GM03348 (cell line): ENCODE measurements at regions not wholly inside any gene's neighbourhood (a gene's known extent, or its start where the extent isn't known, plus 50 kb on each side); places are given as distances from the start of the nearest gene placed in this dataset.

Source experiments
- DNase-seq: peaks from one replicate; pipeline ENCODE4 v3.0.0; 2012; ENCODE audit warnings: low spot score

DNA sequence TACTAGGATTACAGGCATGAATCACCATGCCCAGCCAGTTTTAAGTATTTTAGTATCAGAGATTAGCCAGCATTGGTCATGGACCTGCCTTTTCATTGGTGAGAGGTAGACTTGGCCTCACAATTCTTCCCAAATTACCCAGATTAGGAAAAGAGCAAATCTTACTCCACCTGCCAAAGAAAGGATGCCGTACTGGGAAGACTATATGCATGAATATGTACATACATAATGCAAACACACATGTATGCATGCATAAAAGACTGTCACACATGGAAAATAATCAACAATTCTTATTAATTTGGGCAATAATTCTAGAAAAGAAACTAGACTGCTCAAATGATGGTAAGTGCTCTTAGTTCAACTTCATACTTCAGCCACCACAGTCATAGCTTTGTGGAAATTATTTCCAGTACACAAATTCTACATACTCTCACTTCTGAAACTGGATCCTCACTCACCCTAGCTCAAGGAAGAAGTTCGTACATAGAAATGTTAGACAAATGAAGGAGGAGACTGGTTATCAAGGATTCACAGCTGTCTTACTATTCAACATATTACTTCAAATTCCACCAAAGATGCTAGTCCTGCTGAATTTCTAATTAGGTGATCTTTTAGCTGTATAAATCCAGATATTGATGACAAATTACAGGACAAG, 73.7 kb downstream of the MINAR2 start:
- no peak for DNase-seq

DNA sequence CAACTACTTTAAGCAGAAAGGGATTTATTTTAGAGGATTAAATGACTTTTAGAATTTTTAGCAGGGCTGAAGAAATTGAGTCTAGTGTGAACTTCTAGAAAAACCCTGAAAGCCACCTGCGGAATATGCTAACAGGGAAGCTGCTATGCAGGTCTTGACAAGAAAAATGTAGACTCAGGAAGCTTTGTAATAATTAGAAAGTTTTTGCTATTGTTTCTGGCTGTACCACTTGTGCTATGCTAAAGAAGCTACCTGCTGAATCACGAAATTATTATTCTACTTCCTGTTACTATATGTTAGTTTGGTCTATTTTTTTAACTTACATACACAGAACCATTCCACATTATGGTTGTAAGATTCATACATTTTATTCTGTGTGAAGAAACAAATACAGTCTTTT, 74.0 kb upstream of the CHSY3 start:
- no peak for DNase-seq

DNA sequence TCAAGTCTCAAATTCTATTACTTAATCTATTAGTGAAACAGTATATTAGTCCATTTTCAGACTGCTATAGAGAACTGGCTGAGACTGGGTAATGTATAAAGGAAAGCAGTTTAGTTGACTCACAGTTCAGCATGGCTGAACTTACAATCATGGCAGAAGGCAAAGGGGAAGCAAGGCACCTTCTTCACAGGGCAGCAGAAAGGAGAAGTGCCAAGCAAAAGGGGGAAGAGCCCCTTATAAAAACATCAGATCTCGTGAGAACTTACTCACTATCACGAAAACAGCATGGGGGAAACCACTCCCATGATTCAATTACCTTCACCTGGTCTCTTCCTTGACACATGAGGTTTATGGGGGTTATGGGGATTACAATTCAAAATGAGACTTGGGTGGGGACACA, 67.9 kb upstream of the CHSY3 start:
- DNase-seq: no peak

DNA sequence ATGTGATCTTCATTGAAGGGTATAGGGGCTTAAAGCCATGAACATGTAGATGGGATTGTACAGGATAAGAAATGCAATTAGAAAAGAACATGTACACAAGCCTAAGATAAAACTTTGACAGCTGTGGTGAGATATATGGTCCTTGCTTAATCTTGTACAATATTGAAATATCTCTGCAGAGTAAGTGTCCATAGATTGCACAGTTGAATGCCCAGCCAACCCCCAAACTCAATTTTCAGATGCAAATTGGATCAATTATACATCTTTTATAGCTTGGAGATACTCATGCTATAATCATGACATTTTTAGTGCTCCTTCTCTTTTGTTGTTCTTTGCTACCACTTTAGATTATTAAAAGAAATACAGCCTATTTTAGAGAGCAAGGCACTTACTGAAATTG, 59.5 kb upstream of the CHSY3 start:
- DNase-seq: no peak

GRCh38 chr5:129852747-129853352, 51.4 kb upstream of the CHSY3 start:
- peak; percentile 67 for DNase-seq

- no peak for DNase-seq
Observed at GRCh38 chr5:129853588-129853987, 50.7 kb upstream of the CHSY3 start.
